GM12873 (cell line): ENCODE measurements at regions not wholly inside any gene's neighbourhood (a gene's known extent, or its start where the extent isn't known, plus 50 kb on each side); places are given as distances from the start of the nearest gene placed in this dataset.

ENCODE experiments used
- TF ChIP-seq, protein P1 (sequence below): IDR thresholded peaks from 2 replicates; pipeline ENCODE4 v1.5.1; 2012; ENCODE audit warnings: low read depth, mild to moderate bottlenecking, moderate library complexity, low read length, control low read depth; ENCODE audit not compliant: insufficient read depth; ENCODE audit errors: missing control alignments

DNA sequence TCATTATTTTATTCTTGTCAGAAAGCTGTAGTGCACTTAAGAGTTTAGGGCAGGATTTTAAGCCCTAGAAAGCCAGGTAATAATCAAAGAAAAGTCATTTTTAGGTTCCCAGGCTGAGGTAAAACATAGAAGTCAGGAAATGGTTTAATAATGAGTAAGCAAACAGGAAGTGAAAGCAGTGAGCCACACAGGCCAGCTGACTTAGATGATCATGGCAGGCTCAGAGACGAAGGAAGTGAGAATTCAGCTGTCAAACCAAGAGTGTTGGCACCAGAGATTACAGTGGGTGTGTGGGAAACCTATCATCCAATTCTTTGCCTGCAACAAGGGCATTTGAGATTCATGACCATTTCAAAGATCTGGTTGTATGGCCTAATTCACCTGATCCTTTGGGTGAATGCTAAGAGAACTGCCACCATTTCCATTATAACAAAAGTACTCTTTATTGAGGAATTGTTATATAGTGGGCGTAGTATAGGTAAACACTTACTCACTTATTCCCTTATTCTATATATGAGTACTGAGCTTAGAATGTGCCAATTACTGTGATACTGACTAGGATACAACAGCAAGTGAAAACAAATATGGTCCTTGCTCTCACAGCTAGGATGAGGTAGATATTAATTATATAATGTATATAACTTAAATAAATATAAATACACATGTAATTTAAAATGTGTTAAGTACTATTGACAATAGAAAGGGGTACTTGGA lies 103.7 kb upstream of the EDNRB start:
- TF ChIP-seq, protein P1, sequence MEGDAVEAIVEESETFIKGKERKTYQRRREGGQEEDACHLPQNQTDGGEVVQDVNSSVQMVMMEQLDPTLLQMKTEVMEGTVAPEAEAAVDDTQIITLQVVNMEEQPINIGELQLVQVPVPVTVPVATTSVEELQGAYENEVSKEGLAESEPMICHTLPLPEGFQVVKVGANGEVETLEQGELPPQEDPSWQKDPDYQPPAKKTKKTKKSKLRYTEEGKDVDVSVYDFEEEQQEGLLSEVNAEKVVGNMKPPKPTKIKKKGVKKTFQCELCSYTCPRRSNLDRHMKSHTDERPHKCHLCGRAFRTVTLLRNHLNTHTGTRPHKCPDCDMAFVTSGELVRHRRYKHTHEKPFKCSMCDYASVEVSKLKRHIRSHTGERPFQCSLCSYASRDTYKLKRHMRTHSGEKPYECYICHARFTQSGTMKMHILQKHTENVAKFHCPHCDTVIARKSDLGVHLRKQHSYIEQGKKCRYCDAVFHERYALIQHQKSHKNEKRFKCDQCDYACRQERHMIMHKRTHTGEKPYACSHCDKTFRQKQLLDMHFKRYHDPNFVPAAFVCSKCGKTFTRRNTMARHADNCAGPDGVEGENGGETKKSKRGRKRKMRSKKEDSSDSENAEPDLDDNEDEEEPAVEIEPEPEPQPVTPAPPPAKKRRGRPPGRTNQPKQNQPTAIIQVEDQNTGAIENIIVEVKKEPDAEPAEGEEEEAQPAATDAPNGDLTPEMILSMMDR, result no peak

DNA sequence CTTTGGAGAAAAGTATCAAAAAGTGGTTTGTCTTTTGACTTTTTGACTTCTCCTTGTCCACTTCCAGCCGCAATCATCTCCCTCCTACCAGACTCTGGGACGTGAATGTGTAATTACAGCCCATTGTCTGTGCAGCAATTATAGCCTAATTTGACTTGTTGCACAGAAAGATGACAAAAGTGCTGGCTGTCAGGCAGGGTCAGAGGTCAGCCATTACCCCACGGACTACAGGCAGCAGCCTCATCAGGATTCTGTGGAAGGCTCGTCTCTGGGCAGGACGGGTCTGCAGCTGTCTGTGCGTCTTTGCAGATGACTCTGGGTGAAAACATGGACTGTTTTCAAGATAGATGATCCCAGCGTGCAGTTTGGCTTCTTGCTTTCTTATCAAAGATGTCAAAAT lies 102.2 kb upstream of the EDNRB start:
- TF ChIP-seq, protein P1, result no peak

DNA sequence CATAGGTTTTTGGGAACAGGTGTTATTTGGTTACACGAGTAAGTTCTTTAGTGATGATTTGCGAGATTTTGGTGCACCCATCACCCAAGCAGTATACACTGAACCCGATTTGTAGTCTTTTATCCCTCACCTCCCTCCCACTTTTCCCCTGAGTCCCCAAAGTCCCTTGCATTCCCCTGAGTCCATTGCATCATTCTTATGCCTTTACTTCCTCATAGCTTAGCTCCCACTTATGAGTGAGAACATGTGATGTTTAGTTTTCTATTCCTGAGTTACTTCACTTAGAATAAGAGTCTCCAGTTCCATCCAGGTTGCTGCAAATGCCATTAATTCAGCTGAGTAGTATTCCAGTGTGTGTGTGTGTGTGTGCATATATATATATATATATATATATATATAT lies 97.2 kb upstream of the EDNRB start:
- TF ChIP-seq, protein P1, result no peak

DNA sequence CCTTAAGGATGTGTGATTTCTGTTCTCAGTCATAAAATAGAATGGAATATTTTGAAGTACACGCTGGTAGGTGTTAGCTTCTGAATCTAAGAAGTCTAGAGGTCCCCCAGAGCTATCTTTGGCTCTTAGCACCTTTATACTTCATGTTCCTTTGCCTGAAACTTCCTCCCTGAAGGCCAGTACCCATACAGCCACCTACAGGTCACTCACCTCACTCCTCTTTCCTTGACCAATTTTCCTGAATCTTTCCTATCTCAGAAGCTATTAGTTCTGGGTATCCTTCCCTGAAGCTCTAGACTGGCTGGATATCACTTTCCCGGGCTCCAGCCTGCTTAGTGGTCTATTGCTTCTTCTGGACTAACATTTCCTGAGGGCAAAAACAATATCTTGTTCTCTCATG lies 93.4 kb upstream of the EDNRB start:
- TF ChIP-seq, protein P1, result no peak

DNA sequence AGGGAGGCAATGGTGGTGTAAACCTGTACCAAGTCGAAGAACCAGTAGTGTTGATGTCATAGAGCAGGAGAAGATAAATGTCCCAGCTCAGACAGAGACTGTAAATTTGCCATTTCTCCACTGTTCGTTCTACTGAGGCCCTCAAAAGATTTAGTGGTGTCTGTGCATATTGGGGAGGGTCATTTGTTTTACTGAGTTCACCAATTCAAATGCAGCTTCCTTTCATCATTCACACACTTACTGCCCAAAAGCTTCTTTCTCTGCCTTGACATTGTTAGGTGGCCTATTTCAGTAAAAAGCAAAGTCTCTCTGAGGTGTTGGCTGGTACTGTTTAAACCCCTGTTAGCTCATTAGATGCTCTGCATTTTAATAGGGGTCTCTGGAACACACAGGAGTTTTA lies 86.2 kb upstream of the EDNRB start:
- TF ChIP-seq, protein P1, result no peak

DNA sequence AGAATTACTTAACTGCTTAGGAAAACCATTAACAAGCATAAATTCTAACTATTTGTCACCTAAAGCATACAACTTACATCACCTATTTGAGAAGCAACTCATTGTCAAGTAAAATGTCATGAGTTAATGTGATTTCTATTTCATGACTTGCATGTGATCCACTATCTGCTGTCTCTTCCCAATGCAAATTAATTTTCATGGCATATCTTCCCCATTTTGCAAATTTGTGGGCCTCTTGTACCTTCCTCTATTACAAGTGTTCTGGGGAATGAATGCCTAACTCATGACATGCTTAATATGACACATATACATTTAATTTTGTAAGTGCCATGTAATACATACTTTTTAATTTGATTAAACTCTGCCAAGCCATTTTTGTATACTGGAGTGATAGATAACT lies 81.1 kb upstream of the EDNRB start:
- TF ChIP-seq, protein P1, result no peak

DNA sequence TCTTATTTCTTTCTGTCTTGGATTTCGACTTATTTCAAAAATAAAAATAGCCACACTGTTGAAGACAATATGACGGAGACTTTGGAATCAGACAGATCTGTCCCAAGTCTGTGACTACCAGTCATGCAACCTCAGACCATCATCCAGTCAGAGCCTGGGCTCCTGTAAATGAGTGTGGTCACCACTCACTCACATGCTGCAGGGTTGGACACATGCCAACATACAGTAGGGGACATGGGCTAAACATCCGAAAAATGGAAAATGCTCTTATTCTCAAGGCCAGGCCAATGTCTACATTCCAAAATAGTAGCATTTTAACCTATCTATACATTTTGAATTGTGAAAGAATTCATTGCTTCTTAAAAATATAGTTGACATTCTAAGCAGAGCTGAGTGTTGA lies 75.5 kb upstream of the EDNRB start:
- TF ChIP-seq, protein P1, result no peak
